HCT116 (cell line): ENCODE measurements at regions not wholly inside any gene's neighbourhood (a gene's known extent, or its start where the extent isn't known, plus 50 kb on each side); places are given as distances from the start of the nearest gene placed in this dataset.

Experiments
- ATAC-seq: fragments of 200-7000 bp; cut with Tn5 transposase; 2 replicates; pipeline ENCODE4 v1.9.1; 2020; ENCODE audit warnings: mild to moderate bottlenecking, moderate library complexity
- BruUV-seq: library from RNA; stranded (reverse); fragments of 400-500 nt; replicated peaks from 2 replicates; lab custom pipeline; 2021; lab: Mats Ljungman, UMichigan
- CTCF ChIA-PET: fragments of 300-600 bp; sonication (Branson Sonifier 250); formaldehyde crosslinking; loops from one replicate; lab custom pipeline; 2021; ENCODE audit warnings: antibody characterized with exemption; lab: Charles Lee
- POLR2A ChIA-PET: fragments of 300-600, 350-600 bp; sonication (Branson Sonifier 250); formaldehyde crosslinking; loops from one replicate; lab custom pipeline; 2021; ENCODE audit warnings: antibody characterized with exemption; lab: Charles Lee
- RAD21 ChIA-PET, 2 experiments: fragments of 300-600 bp; sonication (Branson Sonifier 250); formaldehyde crosslinking; loops; one replicate each; lab custom pipeline; 2023; ENCODE audit warnings: low total read pairs in 2 of 2; ENCODE audit not compliant: uncharacterized antibody in 2 of 2, unreplicated experiment in 2 of 2, low non-redundant PET in 1 of 2; lab: Charles Lee
- DNase-seq: peaks from one replicate; pipeline ENCODE4 v3.0.0-alpha.2; 2010; ENCODE audit warnings: low read depth, low spot score
- H2AFZ ChIP-seq: fragments of 200-600 bp; shearing (Covaris generic), sonication (generic); 2 replicates; pipeline ENCODE4 v1.6.1; 2017; ENCODE audit warnings: low read depth, mixed run types, mixed read lengths, antibody characterized with exemption, low read length; ENCODE audit not compliant: poor library complexity, severe bottlenecking
- H3K27ac ChIP-seq: 2 replicates; pipeline ENCODE4 v1.5.1; 2012; ENCODE audit warnings: low read depth, low read length
- H3K27me3 ChIP-seq: fragments of 200-600 bp; sonication (generic); 2 replicates; pipeline ENCODE4 v1.6.1; 2016; ENCODE audit warnings: mixed run types, low read length, mixed read lengths; ENCODE audit not compliant: insufficient read depth
- H3K36me3 ChIP-seq, 2 experiments: fragments of 200-500 bp in 1 of 2; fragments of 200-600 bp in 1 of 2; sonication (Bioruptor generic) in 1 of 2; sonication (generic) in 1 of 2; 2 replicates each; pipeline versions ENCODE4 v1.5.1 to v1.6.1; 2014 to 2016; ENCODE audit warnings: low read length in 2 of 2, inconsistent platforms in 1 of 2, mixed read lengths in 1 of 2, mixed run types in 1 of 2; ENCODE audit not compliant: insufficient read depth in 2 of 2, control insufficient read depth in 1 of 2
- H3K4me1 ChIP-seq, 2 experiments: fragments of 200-600 bp in 1 of 2; sonication (generic) in 1 of 2; 2 replicates each; pipeline versions ENCODE4 v1.5.1 to v1.6.1; 2012 to 2017; ENCODE audit warnings: low read length in 2 of 2, inconsistent platforms in 1 of 2, mild to moderate bottlenecking in 1 of 2, mixed read lengths in 1 of 2, mixed run types in 1 of 2, moderate library complexity in 1 of 2; ENCODE audit not compliant: insufficient read depth in 2 of 2, control insufficient read depth in 1 of 2
- H3K4me2 ChIP-seq: fragments of 200-600 bp; sonication (generic); 2 replicates; pipeline ENCODE4 v1.6.1; 2017; ENCODE audit warnings: mixed run types, low read length, mixed read lengths
- H3K4me3 ChIP-seq, 2 experiments: fragments of 200-600 bp in 1 of 2; sonication (generic) in 1 of 2; replicated peaks in 1 of 2; 2 replicates each; pipeline ENCODE4 v1.5.1; 2011 to 2016; ENCODE audit warnings: low read length in 2 of 2, control low read depth in 1 of 2, low read depth in 1 of 2, mild to moderate bottlenecking in 1 of 2, mixed read lengths in 1 of 2, mixed run types in 1 of 2
- H3K79me2 ChIP-seq: fragments of 200-600 bp; sonication (generic); 2 replicates; pipeline ENCODE4 v1.6.1; 2017; ENCODE audit warnings: mild to moderate bottlenecking, mixed run types, low read length, moderate library complexity, mixed read lengths; ENCODE audit not compliant: insufficient read depth
- H3K9ac ChIP-seq: fragments of 200-600 bp; sonication (generic); 2 replicates; pipeline ENCODE4 v1.6.1; 2016; ENCODE audit warnings: low read length, mixed read lengths
- H3K9me2 ChIP-seq: fragments of 200-600 bp; sonication (generic), shearing (Covaris generic); 2 replicates; pipeline ENCODE4 v1.6.1; 2017; ENCODE audit warnings: mixed run types, mild to moderate bottlenecking, moderate library complexity; ENCODE audit not compliant: insufficient read depth
- H3K9me3 ChIP-seq, 2 experiments: fragments of 200-500 bp in 1 of 2; fragments of 200-600 bp in 1 of 2; sonication (Bioruptor generic) in 1 of 2; sonication (generic) in 1 of 2; 2 replicates each; pipeline ENCODE4 v1.6.1; 2014 to 2017; ENCODE audit warnings: low read length in 2 of 2, mixed read lengths in 2 of 2, inconsistent platforms in 1 of 2, low read depth in 1 of 2, mild to moderate bottlenecking in 1 of 2, mixed run types in 1 of 2, moderate library complexity in 1 of 2; ENCODE audit not compliant: control insufficient read depth in 1 of 2, insufficient read depth in 1 of 2
- H4K20me1 ChIP-seq: fragments of 200-600 bp; sonication (generic), shearing (Covaris generic); 2 replicates; pipeline ENCODE4 v1.6.1; 2017; ENCODE audit warnings: mixed run types, mild to moderate bottlenecking, moderate library complexity; ENCODE audit not compliant: insufficient read depth
- ATF3 ChIP-seq: IDR thresholded peaks from 2 replicates; pipeline ENCODE4 v1.6.1; 2012
- CBX3 ChIP-seq: IDR thresholded peaks from 2 replicates; pipeline ENCODE4 v1.6.1; 2012; ENCODE audit warnings: low read depth
- EGR1 ChIP-seq: IDR thresholded peaks from 2 replicates; pipeline ENCODE4 v1.6.1; 2012; ENCODE audit warnings: low read depth
- ELF1 ChIP-seq: IDR thresholded peaks from 2 replicates; pipeline ENCODE4 v1.6.1; 2012; ENCODE audit warnings: low read depth, borderline replicate concordance
- EZH2 ChIP-seq: fragments of 200-600 bp; sonication (generic); IDR thresholded peaks from 2 replicates; pipeline ENCODE4 v1.6.1; 2017; ENCODE audit warnings: antibody characterized with exemption, mixed run types
- EZH2phosphoT487 ChIP-seq: fragments of 200-600 bp; IDR thresholded peaks from 2 replicates; pipeline ENCODE4 v1.6.1; 2018; ENCODE audit warnings: antibody characterized with exemption, borderline replicate concordance
- FOSL1 ChIP-seq: IDR thresholded peaks from 2 replicates; pipeline ENCODE4 v1.6.1; 2012; ENCODE audit warnings: low read depth
- MAX ChIP-seq: IDR thresholded peaks from 2 replicates; pipeline ENCODE4 v1.6.1; 2012
- POLR2A ChIP-seq: IDR thresholded peaks from 2 replicates; pipeline ENCODE4 v1.7.0; 2011; ENCODE audit warnings: borderline replicate concordance; ENCODE audit not compliant: insufficient read depth, insufficient read length; ENCODE audit errors: extremely low read depth
- RAD21 ChIP-seq: IDR thresholded peaks from 2 replicates; pipeline ENCODE4 v1.6.1; 2012; ENCODE audit warnings: low read depth, mild to moderate bottlenecking
- SIN3A ChIP-seq: IDR thresholded peaks from 2 replicates; pipeline ENCODE4 v1.6.1; 2012; ENCODE audit warnings: low read depth
- SP1 ChIP-seq: IDR thresholded peaks from 2 replicates; pipeline ENCODE4 v1.6.1; 2012; ENCODE audit warnings: low read depth
- SRF ChIP-seq: IDR thresholded peaks from 2 replicates; pipeline ENCODE4 v1.6.1; 2012; ENCODE audit warnings: low read depth
- TCF7L2 ChIP-seq: IDR thresholded peaks from 2 replicates; pipeline ENCODE4 v1.7.0; 2011; ENCODE audit warnings: borderline replicate concordance, inconsistent platforms; ENCODE audit not compliant: insufficient read depth, insufficient read length; ENCODE audit errors: extremely low read depth
- YY1 ChIP-seq: IDR thresholded peaks from 2 replicates; pipeline ENCODE4 v1.6.1; 2011; ENCODE audit warnings: low read length, low read depth, moderate library complexity, mild to moderate bottlenecking; ENCODE audit not compliant: insufficient replicate concordance; ENCODE audit errors: extremely low read depth
- ZNF274 ChIP-seq: fragments of 200-500 bp; sonication (Bioruptor generic); IDR thresholded peaks from 2 replicates; pipeline ENCODE4 v1.6.1; 2014; ENCODE audit warnings: mild to moderate bottlenecking, low read depth, low read length, inconsistent platforms
- intact Hi-C: fragments of 100-400 bp; cut with micrococcal nuclease; formaldehyde crosslinking; loops from 2 replicates; pipeline ENCODE4 v1.10.0; 2022

- no peaks in the 10 kb centered on the region for H3K36me3 ChIP-seq
- H3K4me1 ChIP-seq = no peaks in the 10 kb centered on the region
- POLR2A ChIA-PET = no interaction called here
- no peaks in the 10 kb centered on the region for H3K9me2 ChIP-seq
- intact Hi-C loops = no loop called here
- TF ChIP-seq ATF3 = no peak
- TF ChIP-seq ZNF274 = no peak
- TF ChIP-seq RAD21 = no peak
- no peak for TF ChIP-seq FOSL1
- TF ChIP-seq EGR1 = no peak
- TF ChIP-seq TCF7L2 = no peak
- no peak for TF ChIP-seq SRF
- no peak for TF ChIP-seq MAX
- no peak for TF ChIP-seq POLR2A
- TF ChIP-seq EZH2 = no peak
- no peak for TF ChIP-seq SP1
- no peak for TF ChIP-seq EZH2phosphoT487
- no peak for TF ChIP-seq ELF1
- TF ChIP-seq CBX3 = no peak
- TF ChIP-seq YY1 = no peak
- no peak for TF ChIP-seq SIN3A
- TF ChIP-seq, all 23 proteins: peak for 0
- BruUV-seq = no TSS peak
- DNase-seq = no peak
- H3K27me3 ChIP-seq = no peaks in the 10 kb centered on the region
- H3K4me3 ChIP-seq = no peak overlapping the region
- ChIA-PET RAD21 (no interaction called here), CTCF (no interaction called here)
- H3K9me3 ChIP-seq = no peaks in the 10 kb centered on the region
- H3K27ac ChIP-seq = no peak overlapping the region
- no peak overlapping the region for H2AFZ ChIP-seq
- H3K79me2 ChIP-seq = no peaks in the 10 kb centered on the region
- H3K9ac ChIP-seq = no peak overlapping the region
- H4K20me1 ChIP-seq = no peaks in the 10 kb centered on the region
- no peak overlapping the region for H3K4me2 ChIP-seq
- no peak for ATAC-seq
These were observed 888.6 kb upstream of the NRXN1 start for GRCh38 chr2:51920509-51920908.
